GM10248 (cell line): ENCODE measurements at regions not wholly inside any gene's neighbourhood (a gene's known extent, or its start where the extent isn't known, plus 50 kb on each side); places are given as distances from the start of the nearest gene placed in this dataset.

Experiments used
- CTCF ChIA-PET: fragments of 300-600 bp; sonication (Branson Sonifier 250); formaldehyde crosslinking; extraction: SDS; loops from one replicate; lab custom pipeline; 2021; ENCODE audit warnings: antibody characterized with exemption; lab: Yijun Ruan, JAX
- POLR2A ChIA-PET: fragments of 350-650 bp; sonication (Branson Sonifier 250); formaldehyde crosslinking; extraction: SDS; loops from one replicate; lab custom pipeline; 2020; ENCODE audit warnings: antibody characterized with exemption; lab: Yijun Ruan, JAX
- DNase-seq: peaks from one replicate; pipeline ENCODE4 v3.0.0; 2012; ENCODE audit errors: extremely low spot score
- TF ChIP-seq, protein P1 (sequence below): IDR thresholded peaks from 2 replicates; pipeline ENCODE4 v1.5.1; 2012; ENCODE audit warnings: mild to moderate bottlenecking, low read depth; ENCODE audit errors: extremely low read depth, missing control alignments, control extremely low read depth

DNA sequence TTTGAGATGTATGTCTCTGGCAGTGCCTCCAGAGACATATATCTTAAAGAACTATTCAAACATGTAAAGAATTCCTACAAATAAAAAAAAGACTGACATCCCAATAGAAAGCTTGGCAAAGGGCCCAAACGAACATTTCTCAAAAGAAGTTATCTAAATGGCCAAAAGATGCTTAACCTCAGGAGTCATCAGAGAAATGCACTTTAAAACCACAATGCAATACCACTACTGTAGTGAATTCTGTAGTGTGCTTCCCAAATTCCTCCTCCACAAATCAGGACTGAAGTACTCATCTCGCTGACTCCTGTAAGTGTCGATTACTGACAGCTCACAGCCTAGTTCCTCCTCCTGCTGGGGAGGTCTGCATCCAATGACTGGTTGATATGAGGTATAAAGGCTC is 129.0 kb upstream of the MAMLD1 start:
- TF ChIP-seq, protein P1, sequence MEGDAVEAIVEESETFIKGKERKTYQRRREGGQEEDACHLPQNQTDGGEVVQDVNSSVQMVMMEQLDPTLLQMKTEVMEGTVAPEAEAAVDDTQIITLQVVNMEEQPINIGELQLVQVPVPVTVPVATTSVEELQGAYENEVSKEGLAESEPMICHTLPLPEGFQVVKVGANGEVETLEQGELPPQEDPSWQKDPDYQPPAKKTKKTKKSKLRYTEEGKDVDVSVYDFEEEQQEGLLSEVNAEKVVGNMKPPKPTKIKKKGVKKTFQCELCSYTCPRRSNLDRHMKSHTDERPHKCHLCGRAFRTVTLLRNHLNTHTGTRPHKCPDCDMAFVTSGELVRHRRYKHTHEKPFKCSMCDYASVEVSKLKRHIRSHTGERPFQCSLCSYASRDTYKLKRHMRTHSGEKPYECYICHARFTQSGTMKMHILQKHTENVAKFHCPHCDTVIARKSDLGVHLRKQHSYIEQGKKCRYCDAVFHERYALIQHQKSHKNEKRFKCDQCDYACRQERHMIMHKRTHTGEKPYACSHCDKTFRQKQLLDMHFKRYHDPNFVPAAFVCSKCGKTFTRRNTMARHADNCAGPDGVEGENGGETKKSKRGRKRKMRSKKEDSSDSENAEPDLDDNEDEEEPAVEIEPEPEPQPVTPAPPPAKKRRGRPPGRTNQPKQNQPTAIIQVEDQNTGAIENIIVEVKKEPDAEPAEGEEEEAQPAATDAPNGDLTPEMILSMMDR: no peak
- CTCF ChIA-PET: no interaction called here
- POLR2A ChIA-PET: no interaction called here
- DNase-seq: no peak

- POLR2A ChIA-PET: no interaction called here
- TF ChIP-seq, protein P1: no peak
- CTCF ChIA-PET: no interaction called here
- DNase-seq: no peak
Observed at GRCh38 chrX:150236327-150236726, 126.8 kb upstream of the MAMLD1 start.

DNA sequence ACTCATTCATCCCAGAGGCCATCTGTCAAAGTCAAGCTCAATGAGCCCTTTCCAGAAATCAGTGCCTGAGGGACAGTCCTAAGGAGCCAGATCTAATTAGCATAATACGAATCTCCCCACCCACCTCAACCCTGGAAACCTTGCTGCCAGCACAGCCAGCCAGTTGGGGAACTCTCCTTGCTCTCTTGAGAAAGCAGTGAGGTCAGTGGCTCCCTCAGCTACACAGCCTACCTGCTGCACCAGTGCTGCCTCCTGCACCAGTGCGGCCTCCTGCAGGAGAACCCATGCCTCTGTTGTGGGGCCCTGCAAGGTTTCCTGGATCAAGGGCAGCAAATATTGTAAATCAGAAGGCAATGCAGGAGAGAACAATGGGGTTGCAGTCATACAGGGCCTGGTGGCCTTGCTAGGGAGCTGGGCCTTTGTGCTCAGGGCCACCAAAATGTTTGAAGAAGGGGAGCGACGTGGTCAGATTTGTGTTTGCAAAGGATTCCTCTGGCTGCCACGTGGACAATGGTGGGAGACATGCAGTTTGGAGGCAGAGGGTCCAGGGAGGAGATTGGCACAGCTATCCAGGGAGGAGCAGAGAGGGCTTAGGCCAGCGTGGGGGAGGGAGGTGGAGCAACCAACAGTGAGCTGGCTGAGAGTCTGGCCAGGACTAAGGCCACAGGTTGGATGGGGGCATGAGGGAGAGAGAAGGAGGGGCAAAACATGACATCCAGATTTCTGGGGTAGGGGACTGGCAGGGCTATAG is 124.3 kb upstream of the MAMLD1 start:
- POLR2A ChIA-PET: no interaction called here
- TF ChIP-seq, protein P1: no peak
- CTCF ChIA-PET: no interaction called here
- no peak for DNase-seq

GRCh38 chrX:150239946-150240642 is 123.0 kb upstream of the MAMLD1 start:
- TF ChIP-seq, protein P1: no peak
- CTCF ChIA-PET: no interaction called here
- no peak for DNase-seq
- POLR2A ChIA-PET: no interaction called here

DNA sequence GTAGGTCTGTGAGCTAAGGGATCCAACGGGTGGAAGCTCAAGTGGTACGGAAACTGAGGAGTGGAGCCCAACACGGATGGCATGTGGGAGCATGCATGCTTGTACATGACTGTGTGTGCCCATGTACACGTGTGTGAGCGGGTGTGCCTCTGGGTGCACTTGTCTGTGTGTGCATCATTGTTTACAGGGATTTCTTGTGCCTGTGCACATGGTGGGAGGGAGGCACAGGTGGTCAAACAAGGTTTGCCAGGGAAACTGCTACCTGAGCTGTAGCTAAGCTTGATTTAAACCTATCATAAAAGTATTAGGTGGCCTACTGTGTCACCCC is 122.5 kb upstream of the MAMLD1 start:
- no peak for DNase-seq
- POLR2A ChIA-PET: no interaction called here
- CTCF ChIA-PET: no interaction called here
- TF ChIP-seq, protein P1: no peak

GRCh38 chrX:150253959-150254620 is 109.0 kb upstream of the MAMLD1 start:
- POLR2A ChIA-PET: no interaction called here

More at GRCh38 chrX:150253959-150254620, 109.0 kb upstream of the MAMLD1 start:
- DNase-seq: no peak
- TF ChIP-seq, protein P1: no peak
- CTCF ChIA-PET: no interaction called here
